Uterus (tissue), 3 donors: ENCODE measurements at regions not wholly inside any gene's neighbourhood (a gene's known extent, or its start where the extent isn't known, plus 50 kb on each side); places are given as distances from the start of the nearest gene placed in this dataset.

ENCODE experiments used
- DNase-seq, 2 donors: peaks; one replicate each; pipeline ENCODE4 v3.0.0-alpha.2; 2019 to 2020
- H3K27ac ChIP-seq, 2 donors: fragments of 200-600 bp; sonication (generic); 1 replicate in 1 of 2; 2 replicates in 1 of 2; pipeline ENCODE4 v1.5.1; 2016 to 2018
- H3K27me3 ChIP-seq, 2 donors: fragments of 200-600 bp; sonication (generic); one replicate each; pipeline ENCODE4 v1.5.1; 2018 to 2019; ENCODE audit warnings: control low read depth in 1 of 2
- H3K36me3 ChIP-seq, 2 donors: fragments of 200-600 bp; sonication (generic); one replicate each; pipeline ENCODE4 v1.5.1; 2019; ENCODE audit warnings: control low read depth in 1 of 2
- H3K4me1 ChIP-seq, 2 donors: fragments of 200-600 bp; sonication (generic); one replicate each; pipeline ENCODE4 v1.5.1; 2018 to 2019; ENCODE audit warnings: control low read depth in 1 of 2
- H3K4me3 ChIP-seq, 2 donors: fragments of 200-600 bp; sonication (generic); 1 replicate in 1 of 2; 2 replicates in 1 of 2; pipeline ENCODE4 v1.5.1; 2018 to 2019; ENCODE audit warnings: mild to moderate bottlenecking in 1 of 2
- H3K9me3 ChIP-seq, 2 donors: fragments of 200-600 bp; sonication (generic); one replicate each; pipeline ENCODE4 v1.5.1; 2019; ENCODE audit warnings: control low read depth in 1 of 2
- CTCF ChIP-seq, 4 experiments: fragments of 200-600 bp in 2 of 4; fragments of 450-650 bp in 2 of 4; sonication (generic) in 2 of 4; IDR thresholded peaks; one replicate each; pipeline ENCODE4 v1.5.1; 2016 to 2019; ENCODE audit warnings: antibody characterized with exemption in 4 of 4, mild to moderate bottlenecking in 2 of 4, moderate library complexity in 1 of 4
- POLR2A ChIP-seq, 2 donors: fragments of 450-650 bp; IDR thresholded peaks; one replicate each; pipeline ENCODE4 v1.6.1; 2016; ENCODE audit warnings: antibody characterized with exemption in 2 of 2, mild to moderate bottlenecking in 1 of 2, moderate library complexity in 1 of 2
- intact Hi-C: fragments of 100-400 bp; cut with DNase I; formaldehyde crosslinking; loops from one replicate; pipeline ENCODE4 v1.15.1; 2023; ENCODE audit warnings: low total_unique reads
- donor health status: DM: yes; HTN: yes; CAD: no.

GRCh38 chr2:45154606-45155155, 145.4 kb upstream of the SIX2 start:
- no peaks in the 10 kb centered on the region for H3K9me3 ChIP-seq
- no peak for DNase-seq
- no peak overlapping the region for H3K4me3 ChIP-seq
- no peaks in the 10 kb centered on the region for H3K4me1 ChIP-seq
- no peaks in the 10 kb centered on the region for H3K36me3 ChIP-seq
- H3K27ac ChIP-seq, result no peak overlapping the region
- no peaks in the 10 kb centered on the region for H3K27me3 ChIP-seq
- no peak for TF ChIP-seq CTCF (IDR thresholded peaks at IDR 0.05)
- TF ChIP-seq POLR2A (IDR thresholded peaks at IDR 0.05), result no peak
- intact Hi-C loops, result no loop called here

DNA sequence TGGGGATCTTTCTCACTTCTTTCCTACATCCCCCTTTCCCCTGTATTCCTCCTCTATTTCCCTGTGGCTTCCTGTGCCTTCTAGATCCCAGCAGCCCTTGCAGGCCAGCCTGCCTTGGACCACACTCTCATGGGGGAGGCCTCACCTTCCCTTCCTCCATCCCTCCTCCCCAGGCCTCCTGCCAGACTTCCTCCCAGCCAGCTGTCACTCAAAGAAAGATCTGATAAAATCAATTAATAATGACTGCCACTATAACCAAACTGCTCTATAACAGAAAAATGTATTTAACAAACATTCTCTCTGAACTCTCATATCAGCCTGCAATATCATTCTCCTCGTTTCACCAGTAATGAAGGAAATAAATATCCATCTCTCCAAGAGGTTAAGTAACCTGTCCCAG, 144.9 kb upstream of the SIX2 start:
- TF ChIP-seq POLR2A (IDR thresholded peaks at IDR 0.05), result no peak
- no peak for TF ChIP-seq CTCF (IDR thresholded peaks at IDR 0.05)
- H3K4me1 ChIP-seq, result no peaks in the 10 kb centered on the region
- H3K36me3 ChIP-seq, result no peaks in the 10 kb centered on the region
- H3K27ac ChIP-seq, result no peak overlapping the region
- H3K9me3 ChIP-seq, result no peaks in the 10 kb centered on the region
- DNase-seq, result no peak
- H3K4me3 ChIP-seq, result no peak overlapping the region
- H3K27me3 ChIP-seq, result no peaks in the 10 kb centered on the region
- intact Hi-C loops, result no loop called here

DNA sequence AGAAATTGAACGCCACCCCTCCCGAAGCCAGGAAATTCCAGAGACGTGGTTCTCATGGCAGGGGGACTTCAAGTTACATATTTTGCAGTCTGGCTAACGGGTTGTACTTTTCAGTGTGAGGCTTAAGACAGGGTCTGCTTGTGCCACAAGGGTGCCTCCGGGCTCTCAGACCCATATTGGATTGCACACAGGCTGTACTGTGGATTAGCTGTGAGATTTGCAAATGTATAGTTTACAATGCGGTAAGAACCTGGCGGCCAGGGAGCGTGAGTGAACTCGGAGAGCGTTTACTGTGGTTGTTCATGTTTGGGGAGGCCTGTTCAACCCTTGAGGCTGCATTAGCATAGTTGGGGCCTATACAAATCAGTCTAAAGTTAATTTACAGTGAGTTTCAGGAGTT, 143.9 kb upstream of the SIX2 start:
- Histone ChIP-seq H3K4me1 (no peaks in the 10 kb centered on the region), H3K27me3 (no peaks in the 10 kb centered on the region), H3K4me3 (no peak overlapping the region), H3K36me3 (no peaks in the 10 kb centered on the region), H3K9me3 (no peaks in the 10 kb centered on the region), H3K27ac (no peak overlapping the region)
- TF ChIP-seq CTCF (IDR thresholded peaks at IDR 0.05) (no peak), POLR2A (IDR thresholded peaks at IDR 0.05) (no peak)
- intact Hi-C loops, result no loop called here
- DNase-seq, result no peak

GRCh38 chr2:45152691-45153090, 143.4 kb upstream of the SIX2 start:
- Histone ChIP-seq H3K4me1 (no peaks in the 10 kb centered on the region), H3K4me3 (no peak overlapping the region), H3K27ac (no peak overlapping the region), H3K36me3 (no peaks in the 10 kb centered on the region), H3K27me3 (no peaks in the 10 kb centered on the region), H3K9me3 (no peaks in the 10 kb centered on the region)
- no peak for DNase-seq
- intact Hi-C loops, result no loop called here
- TF ChIP-seq CTCF (IDR thresholded peaks at IDR 0.05) (no peak), POLR2A (IDR thresholded peaks at IDR 0.05) (no peak)

DNA sequence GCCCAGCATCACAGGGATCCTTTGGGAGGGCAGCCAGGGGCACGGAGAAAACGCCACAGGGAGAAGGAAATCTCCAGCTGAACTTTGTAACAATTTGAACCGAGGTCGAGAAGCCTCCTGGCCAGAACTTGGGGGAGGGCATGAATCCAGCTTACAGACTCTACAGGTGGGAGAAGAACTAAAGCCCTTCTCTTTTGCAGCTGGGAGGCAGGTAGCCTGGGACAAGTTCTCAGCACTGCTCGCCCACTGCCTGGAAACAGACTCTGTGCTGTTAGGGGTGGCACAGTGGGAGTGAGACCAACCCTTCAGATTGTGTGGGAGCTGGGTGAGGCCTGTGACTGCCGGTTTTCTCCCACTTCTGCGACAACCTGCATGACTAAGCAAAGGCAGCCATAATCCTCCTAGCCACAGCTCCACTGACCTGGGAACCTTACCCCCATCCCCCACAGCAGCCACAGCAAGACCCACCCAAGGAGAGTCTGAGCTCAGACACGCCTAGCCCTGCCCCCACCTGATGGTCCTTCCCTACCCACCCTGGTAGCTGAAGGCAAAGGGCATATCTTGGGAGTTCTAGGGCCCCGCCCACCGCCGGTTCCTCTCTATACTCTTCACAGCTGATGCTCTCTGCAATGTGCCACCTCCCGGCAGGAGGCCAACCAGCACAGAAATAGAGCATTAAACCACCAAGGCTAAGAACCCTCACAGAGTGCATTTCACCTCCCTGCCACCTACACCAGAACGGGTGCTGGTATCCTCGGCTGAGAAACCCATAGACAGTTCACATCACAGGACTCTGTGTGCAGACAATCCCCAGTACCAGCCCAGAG, 136.0 kb upstream of the SIX2 start:
- no peak for TF ChIP-seq CTCF (IDR thresholded peaks at IDR 0.05)
- TF ChIP-seq POLR2A (IDR thresholded peaks at IDR 0.05), result no peak

More for the DNA sequence above, 136.0 kb upstream of the SIX2 start:
- Histone ChIP-seq H3K36me3 (no peaks in the 10 kb centered on the region), H3K27ac (no peak overlapping the region), H3K27me3 (no peaks in the 10 kb centered on the region), H3K9me3 (no peaks in the 10 kb centered on the region), H3K4me3 (no peak overlapping the region), H3K4me1 (no peaks in the 10 kb centered on the region)
- no peak for DNase-seq
- intact Hi-C loops, result no loop called here
